ENCODE measurements at regions not wholly inside any gene's neighbourhood (a gene's known extent, or its start where the extent isn't known, plus 50 kb on each side); places are given as distances from the start of the nearest gene placed in this dataset.
"Not testable (repeated sequence)": the region's sequence is repeated elsewhere in the genome, so short reads cannot be mapped to it uniquely, and the experiment has no call there.

DNA sequence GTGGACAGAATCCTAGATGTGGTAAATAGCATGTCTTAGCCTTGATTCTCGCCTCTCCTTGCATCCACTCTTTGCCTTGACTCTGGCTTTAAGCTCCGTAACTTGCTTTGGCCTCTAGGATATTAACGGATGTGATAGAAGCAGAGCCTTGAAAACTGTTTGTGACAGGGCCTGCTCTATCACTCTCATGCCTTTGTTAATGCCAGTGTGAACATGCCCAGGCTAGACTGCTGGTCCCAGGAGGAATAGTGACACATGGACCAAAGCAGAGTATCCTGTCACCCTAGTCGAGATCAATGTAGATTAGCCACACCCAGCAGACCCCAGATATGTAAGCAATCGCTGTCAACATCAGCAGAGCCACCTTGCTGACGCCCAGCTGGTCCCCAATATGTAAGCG, 109.9 kb upstream of the C9orf72 start:
- no peak for TF ChIP-seq CTCF (conservative IDR thresholded peaks at IDR 0.05; ENCODE audit: low read length)
- DNase-seq (ENCODE audit: low read depth): no peak
- H3K4me3 ChIP-seq (ENCODE audit: low read length): no peak overlapping the region

DNA sequence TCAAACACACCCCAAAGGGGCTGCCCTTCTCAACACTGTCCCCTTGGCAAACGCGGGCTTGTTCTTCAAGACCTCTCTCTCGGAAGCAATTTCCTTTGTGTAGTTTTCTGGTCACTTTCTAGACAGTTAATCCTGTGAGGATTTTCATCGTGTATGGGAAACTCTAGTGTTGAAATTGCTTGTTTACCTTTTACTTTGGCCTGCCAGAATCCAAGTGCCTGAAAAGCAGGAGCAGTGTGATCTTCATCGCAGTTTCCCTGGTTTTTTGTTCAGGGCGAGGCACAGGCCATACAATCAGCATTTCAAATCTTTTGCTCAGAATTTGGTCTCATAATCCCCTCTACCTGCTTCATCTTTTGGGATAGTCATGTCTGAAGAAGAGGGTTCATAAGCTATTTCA, 115.7 kb upstream of the C9orf72 start:
- no peak for TF ChIP-seq CTCF (conservative IDR thresholded peaks at IDR 0.05; ENCODE audit: low read length)
- no peak overlapping the region for H3K4me3 ChIP-seq (ENCODE audit: low read length)
- DNase-seq (ENCODE audit: low read depth): no peak

- H3K4me3 ChIP-seq (ENCODE audit: low read length); DNase-seq (ENCODE audit: low read depth): not testable (repeated sequence)
Measured at GRCh38 chr9:27690816-27691215, 117.5 kb upstream of the C9orf72 start.

DNA sequence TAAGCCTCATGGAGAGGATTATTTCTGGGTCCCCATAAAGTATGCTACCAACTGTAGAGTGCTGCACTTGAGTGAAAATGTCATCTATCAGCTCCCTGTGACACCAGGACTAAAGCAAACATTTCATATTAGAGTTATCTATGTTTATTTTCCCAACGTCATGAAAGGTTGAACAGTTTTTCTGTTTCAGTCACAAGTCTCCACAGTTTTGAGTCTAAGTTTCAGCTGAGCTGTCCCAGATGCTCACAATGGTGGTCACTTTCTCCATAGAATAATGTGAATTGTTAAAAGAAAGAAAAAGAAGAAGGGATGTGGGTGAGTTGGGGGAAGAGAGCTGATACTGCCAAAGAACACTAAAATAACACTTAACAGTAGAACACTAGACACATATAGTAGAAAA, 126.3 kb upstream of the C9orf72 start:
- TF ChIP-seq CTCF (conservative IDR thresholded peaks at IDR 0.05; ENCODE audit: low read length): no peak
- DNase-seq (ENCODE audit: low read depth): no peak
- no peak overlapping the region for H3K4me3 ChIP-seq (ENCODE audit: low read length)

DNA sequence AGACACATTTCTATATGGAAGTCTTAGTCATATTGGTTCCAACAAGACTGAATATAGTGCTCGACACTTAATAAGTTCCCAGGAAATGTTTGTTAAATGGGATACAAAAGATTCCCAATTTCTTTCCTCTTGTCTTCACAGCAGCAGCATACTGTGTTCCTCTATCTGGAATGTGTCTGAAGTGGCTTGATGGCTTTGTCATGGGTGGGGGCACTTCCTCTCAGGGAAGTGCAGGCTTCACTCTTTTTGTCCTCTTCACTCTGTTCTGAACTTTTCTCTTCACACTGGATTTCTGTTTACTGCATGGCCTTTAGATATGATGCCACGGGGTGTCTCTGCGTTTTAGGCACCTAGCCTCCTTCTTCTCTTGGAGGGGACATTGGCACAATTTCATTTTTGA, 127.7 kb upstream of the C9orf72 start:
- DNase-seq (ENCODE audit: low read depth): no peak
- no peak for TF ChIP-seq CTCF (conservative IDR thresholded peaks at IDR 0.05; ENCODE audit: low read length)
- no peak overlapping the region for H3K4me3 ChIP-seq (ENCODE audit: low read length)

DNA sequence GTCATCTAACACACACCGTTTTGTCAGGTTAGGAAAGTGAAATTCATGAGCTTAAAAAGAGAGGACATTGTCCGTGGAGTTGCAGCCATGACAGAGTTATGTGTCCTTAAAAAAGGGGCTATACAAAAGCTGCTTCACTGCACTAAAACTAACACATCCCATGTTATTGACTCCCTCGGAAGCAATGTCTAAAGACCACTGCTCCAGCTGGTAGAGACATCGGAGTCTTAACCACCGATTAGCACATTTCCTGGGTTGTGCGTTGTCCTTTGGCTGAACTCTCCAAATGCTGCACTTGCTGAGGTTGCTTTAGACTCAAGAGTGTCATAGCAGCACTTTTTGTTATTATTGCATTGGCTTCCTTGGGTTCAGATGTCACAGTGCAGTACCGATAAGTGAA, 128.3 kb upstream of the C9orf72 start:
- TF ChIP-seq CTCF (conservative IDR thresholded peaks at IDR 0.05; ENCODE audit: low read length): no peak
- H3K4me3 ChIP-seq (ENCODE audit: low read length): no peak overlapping the region
- no peak for DNase-seq (ENCODE audit: low read depth)

DNA sequence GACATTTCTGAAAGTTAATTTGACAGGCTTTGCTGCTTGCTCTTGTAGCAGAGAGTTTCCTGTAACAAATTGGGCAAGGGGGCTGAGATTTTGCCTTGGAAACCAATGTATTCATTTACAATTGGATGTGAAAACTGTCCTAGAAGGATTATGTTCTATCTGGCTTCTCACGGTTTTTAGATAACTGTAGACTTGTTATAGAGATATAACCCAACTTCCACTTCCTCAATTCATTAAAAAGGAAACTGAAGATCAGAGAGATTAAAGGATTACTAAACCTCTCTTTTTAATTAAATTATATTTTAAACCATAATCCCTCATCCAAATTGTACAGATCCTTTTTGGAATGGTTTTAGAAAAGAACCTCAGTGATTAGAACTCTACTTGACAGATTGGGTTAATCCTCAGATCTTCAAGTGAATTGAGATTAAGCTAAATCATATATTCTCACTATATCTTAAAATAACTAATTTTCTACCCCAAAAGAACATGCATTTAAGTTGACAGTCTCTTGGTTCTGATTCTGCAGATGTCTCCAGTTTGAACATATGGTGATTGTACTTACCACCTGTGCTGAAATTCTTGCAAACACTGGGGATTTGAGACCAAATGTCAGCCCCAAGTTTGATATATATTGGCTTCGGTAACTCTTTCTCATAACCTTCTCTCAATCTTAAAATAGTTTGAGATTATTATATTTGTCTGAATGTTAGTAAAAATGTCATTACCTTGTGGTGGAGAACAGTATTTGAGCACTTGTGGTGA, 130.1 kb upstream of the C9orf72 start:
- no peak overlapping the region for H3K4me3 ChIP-seq (ENCODE audit: low read length)
- TF ChIP-seq CTCF (conservative IDR thresholded peaks at IDR 0.05; ENCODE audit: low read length): no peak
- no peak for DNase-seq (ENCODE audit: low read depth)

All from AG10803 (cell line).